Liver (tissue), 3 donors: ENCODE measurements at regions not wholly inside any gene's neighbourhood (a gene's known extent, or its start where the extent isn't known, plus 50 kb on each side); places are given as distances from the start of the nearest gene placed in this dataset.

Experiments used
- EGR1 ChIP-seq, 2 donors: IDR thresholded peaks; 2 replicates each; pipeline ENCODE4 v1.6.1; 2016 to 2018; ENCODE audit warnings: antibody characterized with exemption in 2 of 2, low read depth in 2 of 2
- GABPA ChIP-seq, 2 donors: IDR thresholded peaks in 1 of 2; conservative IDR thresholded peaks in 1 of 2; 2 replicates each; pipeline ENCODE4 v1.6.1; 2016; ENCODE audit warnings: antibody characterized with exemption in 2 of 2, mild to moderate bottlenecking in 1 of 2, moderate library complexity in 1 of 2
- TF ChIP-seq, protein P1 (sequence below): fragments of 150-350 bp; IDR thresholded peaks from 2 replicates; pipeline ENCODE4 v1.5.1; 2017; ENCODE audit warnings: improper control_type of control experiment, low read depth, low read length; ENCODE audit not compliant: missing input control
- donor health status: healthy.
- donor health status: healthy.

DNA sequence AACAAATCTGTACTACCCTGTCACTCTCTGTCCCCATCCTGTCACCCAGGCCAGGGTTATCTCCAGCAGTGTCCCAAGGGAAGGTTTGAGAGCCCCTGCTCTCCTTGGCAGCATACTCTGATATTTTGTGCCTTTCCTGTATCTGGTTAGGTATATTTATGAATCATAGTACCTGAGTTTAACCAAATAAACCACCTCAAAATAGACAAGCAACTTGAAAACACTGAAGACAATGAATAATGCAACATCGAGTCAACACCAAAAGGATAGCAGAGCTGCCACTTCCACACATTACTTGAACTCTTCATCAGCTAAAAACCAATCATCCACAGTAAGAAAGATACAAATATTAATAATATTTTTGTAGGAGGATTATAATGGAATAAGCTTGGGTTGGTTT lies 142.6 kb upstream of the TAB2 start:
- TF ChIP-seq, protein P1, sequence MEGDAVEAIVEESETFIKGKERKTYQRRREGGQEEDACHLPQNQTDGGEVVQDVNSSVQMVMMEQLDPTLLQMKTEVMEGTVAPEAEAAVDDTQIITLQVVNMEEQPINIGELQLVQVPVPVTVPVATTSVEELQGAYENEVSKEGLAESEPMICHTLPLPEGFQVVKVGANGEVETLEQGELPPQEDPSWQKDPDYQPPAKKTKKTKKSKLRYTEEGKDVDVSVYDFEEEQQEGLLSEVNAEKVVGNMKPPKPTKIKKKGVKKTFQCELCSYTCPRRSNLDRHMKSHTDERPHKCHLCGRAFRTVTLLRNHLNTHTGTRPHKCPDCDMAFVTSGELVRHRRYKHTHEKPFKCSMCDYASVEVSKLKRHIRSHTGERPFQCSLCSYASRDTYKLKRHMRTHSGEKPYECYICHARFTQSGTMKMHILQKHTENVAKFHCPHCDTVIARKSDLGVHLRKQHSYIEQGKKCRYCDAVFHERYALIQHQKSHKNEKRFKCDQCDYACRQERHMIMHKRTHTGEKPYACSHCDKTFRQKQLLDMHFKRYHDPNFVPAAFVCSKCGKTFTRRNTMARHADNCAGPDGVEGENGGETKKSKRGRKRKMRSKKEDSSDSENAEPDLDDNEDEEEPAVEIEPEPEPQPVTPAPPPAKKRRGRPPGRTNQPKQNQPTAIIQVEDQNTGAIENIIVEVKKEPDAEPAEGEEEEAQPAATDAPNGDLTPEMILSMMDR: no peak
- TF ChIP-seq GABPA (IDR thresholded peaks at IDR 0.05 in 1 of 2, conservative IDR thresholded peaks at IDR 0.05 in 1 of 2) (no peak), EGR1 (IDR thresholded peaks at IDR 0.05; ENCODE audit: low read depth in 2 of 2) (no peak)
